A673 (cell line): ENCODE measurements at regions not wholly inside any gene's neighbourhood (a gene's known extent, or its start where the extent isn't known, plus 50 kb on each side); places are given as distances from the start of the nearest gene placed in this dataset.

Source experiments
- EZH2 ChIP-seq: fragments of 200-600 bp; sonication (generic); IDR thresholded peaks from 2 replicates; pipeline ENCODE4 v1.6.1; 2017; ENCODE audit warnings: borderline replicate concordance, low read depth, mild to moderate bottlenecking, mixed read lengths, antibody characterized with exemption, low read length; ENCODE audit not compliant: poor library complexity, severe bottlenecking
- TF ChIP-seq, protein P1 (sequence below): fragments of 300-800, 200-600 bp; sonication (generic); conservative IDR thresholded peaks from 2 replicates; pipeline ENCODE4 v1.5.1; 2017; ENCODE audit warnings: low read depth, mild to moderate bottlenecking, antibody characterized with exemption, low read length, moderate library complexity, mixed read lengths

DNA sequence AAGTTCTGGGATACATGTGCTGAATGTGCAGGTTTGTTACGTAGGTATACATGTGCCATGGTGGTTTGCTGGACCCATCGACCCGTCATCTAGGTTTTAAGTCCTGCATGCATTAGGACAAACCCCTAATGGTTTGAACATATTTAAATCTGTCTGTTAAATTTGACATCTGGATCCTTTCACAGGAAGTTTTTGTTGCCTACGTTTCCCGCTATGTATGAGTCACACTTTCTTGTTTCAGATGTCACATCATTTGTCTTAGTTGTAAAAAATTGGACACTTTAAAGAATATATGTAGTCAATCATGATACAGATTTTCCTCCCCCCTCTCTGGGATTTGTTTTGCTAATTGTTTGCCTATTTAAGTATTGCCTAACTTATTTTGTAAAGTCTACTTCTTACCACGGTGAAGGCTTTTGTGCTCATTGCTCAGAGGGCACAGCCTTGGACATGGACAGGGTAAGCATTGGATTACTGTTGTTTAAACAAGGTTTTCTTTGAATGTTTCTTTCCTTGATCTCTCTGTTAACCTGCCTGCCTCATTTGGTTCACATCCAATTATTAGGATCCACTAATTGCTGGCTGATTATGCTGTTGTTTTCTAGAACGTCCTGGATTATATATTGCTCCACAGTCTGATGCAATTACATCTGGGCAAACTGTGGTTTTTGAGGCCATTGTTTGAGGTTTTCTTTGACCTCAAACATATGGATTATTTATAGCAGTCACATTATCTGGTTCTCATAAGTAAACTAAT, 1441.4 kb downstream of the AACS start:
- TF ChIP-seq, protein P1, sequence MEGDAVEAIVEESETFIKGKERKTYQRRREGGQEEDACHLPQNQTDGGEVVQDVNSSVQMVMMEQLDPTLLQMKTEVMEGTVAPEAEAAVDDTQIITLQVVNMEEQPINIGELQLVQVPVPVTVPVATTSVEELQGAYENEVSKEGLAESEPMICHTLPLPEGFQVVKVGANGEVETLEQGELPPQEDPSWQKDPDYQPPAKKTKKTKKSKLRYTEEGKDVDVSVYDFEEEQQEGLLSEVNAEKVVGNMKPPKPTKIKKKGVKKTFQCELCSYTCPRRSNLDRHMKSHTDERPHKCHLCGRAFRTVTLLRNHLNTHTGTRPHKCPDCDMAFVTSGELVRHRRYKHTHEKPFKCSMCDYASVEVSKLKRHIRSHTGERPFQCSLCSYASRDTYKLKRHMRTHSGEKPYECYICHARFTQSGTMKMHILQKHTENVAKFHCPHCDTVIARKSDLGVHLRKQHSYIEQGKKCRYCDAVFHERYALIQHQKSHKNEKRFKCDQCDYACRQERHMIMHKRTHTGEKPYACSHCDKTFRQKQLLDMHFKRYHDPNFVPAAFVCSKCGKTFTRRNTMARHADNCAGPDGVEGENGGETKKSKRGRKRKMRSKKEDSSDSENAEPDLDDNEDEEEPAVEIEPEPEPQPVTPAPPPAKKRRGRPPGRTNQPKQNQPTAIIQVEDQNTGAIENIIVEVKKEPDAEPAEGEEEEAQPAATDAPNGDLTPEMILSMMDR, result no peak
- TF ChIP-seq EZH2, result no peak
